GM23338 (cell line): ENCODE measurements at regions not wholly inside any gene's neighbourhood (a gene's known extent, or its start where the extent isn't known, plus 50 kb on each side); places are given as distances from the start of the nearest gene placed in this dataset.
"Not testable (repeated sequence)": the region's sequence is repeated elsewhere in the genome, so short reads cannot be mapped to it uniquely, and the experiment has no call there.

Experiments used
- ATAC-seq: fragments of 200-7000 bp; cut with Tn5 transposase; 3 replicates; pipeline ENCODE4 v1.9.1; 2020
- DNase-seq: peaks from one replicate; pipeline ENCODE4 v3.0.0-alpha.2; 2015; ENCODE audit warnings: low spot score
- H2AFZ ChIP-seq: fragments of 200-600 bp; sonication (generic); 2 replicates; pipeline ENCODE4 v1.8.0; 2016; ENCODE audit warnings: antibody characterized with exemption, mild to moderate bottlenecking, moderate library complexity
- H3F3A ChIP-seq: fragments of 200-600 bp; sonication (generic); replicated peaks from 2 replicates; pipeline ENCODE4 v1.8.0; 2017; ENCODE audit warnings: antibody characterized with exemption, mixed run types, low read depth
- H3K27ac ChIP-seq: fragments of 200-600 bp; sonication (generic); 2 replicates; pipeline ENCODE4 v1.6.1; 2016; ENCODE audit warnings: low read depth
- H3K27me3 ChIP-seq: fragments of 200-600 bp; sonication (generic); 2 replicates; pipeline ENCODE4 v1.8.0; 2016; ENCODE audit warnings: mild to moderate bottlenecking, mixed run types, moderate library complexity; ENCODE audit not compliant: insufficient read depth
- H3K36me3 ChIP-seq: fragments of 200-600 bp; sonication (generic); 2 replicates; pipeline ENCODE4 v1.8.0; 2016; ENCODE audit warnings: mild to moderate bottlenecking; ENCODE audit not compliant: insufficient read depth
- H3K4me1 ChIP-seq: fragments of 200-600 bp; sonication (generic); 2 replicates; pipeline ENCODE4 v1.8.0; 2016; ENCODE audit warnings: mild to moderate bottlenecking, moderate library complexity; ENCODE audit not compliant: insufficient read depth
- H3K4me2 ChIP-seq: fragments of 200-600 bp; sonication (generic); 2 replicates; pipeline ENCODE4 v1.7.1; 2017; ENCODE audit warnings: mixed run types
- H3K4me3 ChIP-seq: fragments of 200-600 bp; sonication (generic); 2 replicates; pipeline ENCODE4 v1.6.1; 2016; ENCODE audit warnings: mixed run types
- H3K79me2 ChIP-seq: fragments of 200-600 bp; sonication (generic); replicated peaks from 2 replicates; pipeline ENCODE4 v1.8.0; 2017; ENCODE audit warnings: mild to moderate bottlenecking; ENCODE audit not compliant: insufficient read depth
- H3K9me2 ChIP-seq: fragments of 200-600 bp; sonication (generic); 2 replicates; pipeline ENCODE4 v1.8.0; 2017; ENCODE audit not compliant: insufficient read depth
- H4K20me1 ChIP-seq: fragments of 200-600 bp; sonication (generic); replicated peaks from 2 replicates; pipeline ENCODE4 v1.8.0; 2017; ENCODE audit warnings: mild to moderate bottlenecking; ENCODE audit not compliant: insufficient read depth
- H3K27ac Mint-ChIP-seq: 2 replicates; pipeline ENCODE4 v1.8.0; 2020; ENCODE audit warnings: inconsistent platforms, mild to moderate bottlenecking, moderate library complexity, mixed read lengths
- H3K27me3 Mint-ChIP-seq: 3 replicates; pipeline ENCODE4 v1.8.0; 2022; ENCODE audit warnings: low read depth, mild to moderate bottlenecking, moderate library complexity, mixed read lengths, inconsistent platforms; ENCODE audit not compliant: insufficient read depth, poor library complexity
- H3K36me3 Mint-ChIP-seq: 3 replicates; pipeline ENCODE4 v1.8.0; 2021; ENCODE audit warnings: low read depth, mild to moderate bottlenecking, inconsistent platforms, moderate library complexity, mixed read lengths
- H3K4me1 Mint-ChIP-seq: 3 replicates; pipeline ENCODE4 v1.8.0; 2020; ENCODE audit warnings: mild to moderate bottlenecking, inconsistent platforms, mixed read lengths
- H3K4me3 Mint-ChIP-seq: 3 replicates; pipeline ENCODE4 v1.8.0; 2021; ENCODE audit warnings: moderate library complexity, mild to moderate bottlenecking, inconsistent platforms, mixed read lengths
- H3K9me3 Mint-ChIP-seq: 3 replicates; pipeline ENCODE4 v1.8.0; 2020; ENCODE audit warnings: moderate library complexity, mild to moderate bottlenecking, inconsistent platforms, mixed read lengths
- CREB1 ChIP-seq: fragments of 250-450 bp; sonication (Bioruptor Pico); IDR thresholded peaks from 2 replicates; pipeline ENCODE4 v1.5.0; 2020; ENCODE audit warnings: low read depth, mild to moderate bottlenecking, moderate library complexity
- EZH2 ChIP-seq: fragments of 200-600 bp; sonication (generic); IDR thresholded peaks from one replicate; pipeline ENCODE4 v1.8.0; 2017; ENCODE audit warnings: antibody characterized with exemption, mild to moderate bottlenecking, low read depth; ENCODE audit not compliant: unreplicated experiment
- EZH2phosphoT487 ChIP-seq: fragments of 200-600 bp; sonication (generic); IDR thresholded peaks from one replicate; pipeline ENCODE4 v1.8.1; 2018; ENCODE audit warnings: antibody characterized with exemption; ENCODE audit not compliant: unreplicated experiment
- NANOG ChIP-seq: IDR thresholded peaks from 2 replicates; pipeline ENCODE4 v1.6.1; 2016; ENCODE audit warnings: antibody characterized with exemption, borderline replicate concordance
- POLR2AphosphoS5 ChIP-seq: IDR thresholded peaks from 2 replicates; pipeline ENCODE4 v1.6.1; 2016; ENCODE audit warnings: antibody characterized with exemption, low read depth
- STAT1 ChIP-seq: IDR thresholded peaks from one replicate; pipeline ENCODE4 v1.6.1; 2016; ENCODE audit warnings: antibody characterized with exemption; ENCODE audit not compliant: unreplicated experiment
- ZNF114 ChIP-seq: fragments of 250-450 bp; sonication (Bioruptor Pico); IDR thresholded peaks from 2 replicates; pipeline ENCODE4 v1.5.0; 2020; ENCODE audit warnings: mild to moderate bottlenecking, moderate library complexity
- ZNF331 ChIP-seq: fragments of 250-450 bp; sonication (Bioruptor Pico); IDR thresholded peaks from 2 replicates; pipeline ENCODE4 v1.5.0; 2020; ENCODE audit warnings: low read depth, mild to moderate bottlenecking, moderate library complexity
- TF ChIP-seq, protein P1 (sequence below), 2 experiments: fragments of 200-600 bp in 1 of 2; sonication (generic) in 1 of 2; conservative IDR thresholded peaks; 2 replicates each; pipeline versions ENCODE4 v1.5.1 to v1.6.1; 2016 to 2017; ENCODE audit warnings: antibody characterized with exemption in 2 of 2, low read depth in 2 of 2, mild to moderate bottlenecking in 2 of 2, moderate library complexity in 1 of 2
- TF ChIP-seq, protein P2 (sequence below): IDR thresholded peaks from 2 replicates; pipeline ENCODE4 v1.6.1; 2016; ENCODE audit warnings: antibody characterized with exemption
- TF ChIP-seq, protein P3 (sequence below): fragments of 250-450 bp; sonication (Bioruptor Pico); IDR thresholded peaks from 2 replicates; pipeline ENCODE4 v1.5.0; 2020; ENCODE audit warnings: mild to moderate bottlenecking, moderate library complexity

DNA sequence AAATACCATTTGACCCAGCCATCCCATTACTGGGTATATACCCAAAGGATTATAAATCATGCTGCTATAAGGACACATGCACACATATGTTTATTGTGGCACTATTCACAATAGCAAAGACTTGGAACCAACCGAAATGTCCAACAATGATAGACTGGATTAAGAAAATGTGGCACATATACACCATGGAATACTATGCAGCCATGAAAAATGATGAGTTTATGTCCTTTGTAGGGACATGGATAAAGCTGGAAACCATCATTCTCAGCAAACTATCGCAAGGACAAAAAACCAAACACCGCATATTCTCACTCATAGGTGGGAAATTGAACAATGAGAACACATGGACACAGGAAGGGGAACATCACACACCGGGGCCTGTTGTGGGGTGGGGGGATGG lies 362.0 kb upstream of the GRM7 start:
- not testable (repeated sequence) for H3K4me1 Mint-ChIP-seq, H2AFZ ChIP-seq, H3K27ac ChIP-seq, H3K79me2 ChIP-seq, H3K4me1 ChIP-seq, H3K27me3 ChIP-seq, H4K20me1 ChIP-seq, ATAC-seq, H3K4me3 ChIP-seq, H3K27ac Mint-ChIP-seq, H3K36me3 ChIP-seq, H3K4me2 ChIP-seq, H3K9me2 ChIP-seq, H3K27me3 Mint-ChIP-seq, H3K4me3 Mint-ChIP-seq, H3F3A ChIP-seq, DNase-seq
- Mint-ChIP-seq H3K9me3 (peaks cover 84% of the 10 kb centered on the region), H3K36me3 (peaks cover 36% of the 10 kb centered on the region; the same call in 2 of the 3 replicates)

DNA sequence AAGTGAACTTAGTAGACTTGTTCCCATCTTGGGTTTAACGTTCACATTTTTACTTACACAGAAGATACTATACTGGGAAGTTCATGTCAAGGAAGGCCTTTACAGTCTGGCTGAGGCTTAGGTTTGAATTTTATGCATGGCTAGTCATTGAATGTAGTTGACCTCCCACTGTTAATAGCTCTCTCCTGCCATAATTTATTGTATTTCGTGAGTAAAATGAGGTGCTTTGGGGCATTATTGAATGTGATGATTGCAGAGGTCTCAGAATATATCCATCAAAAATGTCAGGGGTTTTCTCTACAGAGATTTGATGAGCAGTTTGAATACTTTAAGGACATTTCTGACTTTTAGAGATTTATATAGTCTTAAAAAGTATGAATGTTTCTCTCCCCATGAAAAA lies 356.6 kb upstream of the GRM7 start:
- Mint-ChIP-seq H3K9me3 (peaks cover 77% of the 10 kb centered on the region), H3K36me3 (peaks cover 22% of the 10 kb centered on the region; the same call in 2 of the 3 replicates), H3K4me1 (peaks cover 7% of the 10 kb centered on the region; the same call in 2 of the 3 replicates), H3K4me3 (no peak overlapping the region), H3K27ac (no peak overlapping the region), H3K27me3 (peaks cover 1% of the 10 kb centered on the region)
- H3K4me2 ChIP-seq, result no peak overlapping the region
- H3K36me3 ChIP-seq, result peaks cover 3% of the 10 kb centered on the region; the same call in 1 of the 2 replicates
- H3K4me1 ChIP-seq, result no peaks in the 10 kb centered on the region
- H4K20me1 ChIP-seq, result no peaks in the 10 kb centered on the region
- no peaks in the 10 kb centered on the region for H3K27me3 ChIP-seq
- no peak overlapping the region for H2AFZ ChIP-seq
- no peaks in the 10 kb centered on the region for H3F3A ChIP-seq
- H3K9me2 ChIP-seq, result no peaks in the 10 kb centered on the region
- H3K79me2 ChIP-seq, result no peaks in the 10 kb centered on the region
- H3K27ac ChIP-seq, result no peak overlapping the region
- no peak for ATAC-seq
- DNase-seq, result no peak
- no peak overlapping the region; the same call in 1 of the 2 replicates for H3K4me3 ChIP-seq
- TF ChIP-seq ZNF114 (CRISPR knock-in tag) (no peak), ZNF331 (CRISPR knock-in tag) (no peak), CREB1 (CRISPR knock-in tag) (no peak), EZH2 (no peak), NANOG (no peak), STAT1 (no peak), EZH2phosphoT487 (no peak), POLR2AphosphoS5 (no peak)
- TF ChIP-seq, protein P1, sequence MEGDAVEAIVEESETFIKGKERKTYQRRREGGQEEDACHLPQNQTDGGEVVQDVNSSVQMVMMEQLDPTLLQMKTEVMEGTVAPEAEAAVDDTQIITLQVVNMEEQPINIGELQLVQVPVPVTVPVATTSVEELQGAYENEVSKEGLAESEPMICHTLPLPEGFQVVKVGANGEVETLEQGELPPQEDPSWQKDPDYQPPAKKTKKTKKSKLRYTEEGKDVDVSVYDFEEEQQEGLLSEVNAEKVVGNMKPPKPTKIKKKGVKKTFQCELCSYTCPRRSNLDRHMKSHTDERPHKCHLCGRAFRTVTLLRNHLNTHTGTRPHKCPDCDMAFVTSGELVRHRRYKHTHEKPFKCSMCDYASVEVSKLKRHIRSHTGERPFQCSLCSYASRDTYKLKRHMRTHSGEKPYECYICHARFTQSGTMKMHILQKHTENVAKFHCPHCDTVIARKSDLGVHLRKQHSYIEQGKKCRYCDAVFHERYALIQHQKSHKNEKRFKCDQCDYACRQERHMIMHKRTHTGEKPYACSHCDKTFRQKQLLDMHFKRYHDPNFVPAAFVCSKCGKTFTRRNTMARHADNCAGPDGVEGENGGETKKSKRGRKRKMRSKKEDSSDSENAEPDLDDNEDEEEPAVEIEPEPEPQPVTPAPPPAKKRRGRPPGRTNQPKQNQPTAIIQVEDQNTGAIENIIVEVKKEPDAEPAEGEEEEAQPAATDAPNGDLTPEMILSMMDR (conservative IDR thresholded peaks at IDR 0.05; ENCODE audit: low read depth in 2 of 2), result no peak
- TF ChIP-seq, protein P2, sequence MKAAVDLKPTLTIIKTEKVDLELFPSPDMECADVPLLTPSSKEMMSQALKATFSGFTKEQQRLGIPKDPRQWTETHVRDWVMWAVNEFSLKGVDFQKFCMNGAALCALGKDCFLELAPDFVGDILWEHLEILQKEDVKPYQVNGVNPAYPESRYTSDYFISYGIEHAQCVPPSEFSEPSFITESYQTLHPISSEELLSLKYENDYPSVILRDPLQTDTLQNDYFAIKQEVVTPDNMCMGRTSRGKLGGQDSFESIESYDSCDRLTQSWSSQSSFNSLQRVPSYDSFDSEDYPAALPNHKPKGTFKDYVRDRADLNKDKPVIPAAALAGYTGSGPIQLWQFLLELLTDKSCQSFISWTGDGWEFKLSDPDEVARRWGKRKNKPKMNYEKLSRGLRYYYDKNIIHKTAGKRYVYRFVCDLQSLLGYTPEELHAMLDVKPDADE, result no peak
- TF ChIP-seq, protein P3, sequence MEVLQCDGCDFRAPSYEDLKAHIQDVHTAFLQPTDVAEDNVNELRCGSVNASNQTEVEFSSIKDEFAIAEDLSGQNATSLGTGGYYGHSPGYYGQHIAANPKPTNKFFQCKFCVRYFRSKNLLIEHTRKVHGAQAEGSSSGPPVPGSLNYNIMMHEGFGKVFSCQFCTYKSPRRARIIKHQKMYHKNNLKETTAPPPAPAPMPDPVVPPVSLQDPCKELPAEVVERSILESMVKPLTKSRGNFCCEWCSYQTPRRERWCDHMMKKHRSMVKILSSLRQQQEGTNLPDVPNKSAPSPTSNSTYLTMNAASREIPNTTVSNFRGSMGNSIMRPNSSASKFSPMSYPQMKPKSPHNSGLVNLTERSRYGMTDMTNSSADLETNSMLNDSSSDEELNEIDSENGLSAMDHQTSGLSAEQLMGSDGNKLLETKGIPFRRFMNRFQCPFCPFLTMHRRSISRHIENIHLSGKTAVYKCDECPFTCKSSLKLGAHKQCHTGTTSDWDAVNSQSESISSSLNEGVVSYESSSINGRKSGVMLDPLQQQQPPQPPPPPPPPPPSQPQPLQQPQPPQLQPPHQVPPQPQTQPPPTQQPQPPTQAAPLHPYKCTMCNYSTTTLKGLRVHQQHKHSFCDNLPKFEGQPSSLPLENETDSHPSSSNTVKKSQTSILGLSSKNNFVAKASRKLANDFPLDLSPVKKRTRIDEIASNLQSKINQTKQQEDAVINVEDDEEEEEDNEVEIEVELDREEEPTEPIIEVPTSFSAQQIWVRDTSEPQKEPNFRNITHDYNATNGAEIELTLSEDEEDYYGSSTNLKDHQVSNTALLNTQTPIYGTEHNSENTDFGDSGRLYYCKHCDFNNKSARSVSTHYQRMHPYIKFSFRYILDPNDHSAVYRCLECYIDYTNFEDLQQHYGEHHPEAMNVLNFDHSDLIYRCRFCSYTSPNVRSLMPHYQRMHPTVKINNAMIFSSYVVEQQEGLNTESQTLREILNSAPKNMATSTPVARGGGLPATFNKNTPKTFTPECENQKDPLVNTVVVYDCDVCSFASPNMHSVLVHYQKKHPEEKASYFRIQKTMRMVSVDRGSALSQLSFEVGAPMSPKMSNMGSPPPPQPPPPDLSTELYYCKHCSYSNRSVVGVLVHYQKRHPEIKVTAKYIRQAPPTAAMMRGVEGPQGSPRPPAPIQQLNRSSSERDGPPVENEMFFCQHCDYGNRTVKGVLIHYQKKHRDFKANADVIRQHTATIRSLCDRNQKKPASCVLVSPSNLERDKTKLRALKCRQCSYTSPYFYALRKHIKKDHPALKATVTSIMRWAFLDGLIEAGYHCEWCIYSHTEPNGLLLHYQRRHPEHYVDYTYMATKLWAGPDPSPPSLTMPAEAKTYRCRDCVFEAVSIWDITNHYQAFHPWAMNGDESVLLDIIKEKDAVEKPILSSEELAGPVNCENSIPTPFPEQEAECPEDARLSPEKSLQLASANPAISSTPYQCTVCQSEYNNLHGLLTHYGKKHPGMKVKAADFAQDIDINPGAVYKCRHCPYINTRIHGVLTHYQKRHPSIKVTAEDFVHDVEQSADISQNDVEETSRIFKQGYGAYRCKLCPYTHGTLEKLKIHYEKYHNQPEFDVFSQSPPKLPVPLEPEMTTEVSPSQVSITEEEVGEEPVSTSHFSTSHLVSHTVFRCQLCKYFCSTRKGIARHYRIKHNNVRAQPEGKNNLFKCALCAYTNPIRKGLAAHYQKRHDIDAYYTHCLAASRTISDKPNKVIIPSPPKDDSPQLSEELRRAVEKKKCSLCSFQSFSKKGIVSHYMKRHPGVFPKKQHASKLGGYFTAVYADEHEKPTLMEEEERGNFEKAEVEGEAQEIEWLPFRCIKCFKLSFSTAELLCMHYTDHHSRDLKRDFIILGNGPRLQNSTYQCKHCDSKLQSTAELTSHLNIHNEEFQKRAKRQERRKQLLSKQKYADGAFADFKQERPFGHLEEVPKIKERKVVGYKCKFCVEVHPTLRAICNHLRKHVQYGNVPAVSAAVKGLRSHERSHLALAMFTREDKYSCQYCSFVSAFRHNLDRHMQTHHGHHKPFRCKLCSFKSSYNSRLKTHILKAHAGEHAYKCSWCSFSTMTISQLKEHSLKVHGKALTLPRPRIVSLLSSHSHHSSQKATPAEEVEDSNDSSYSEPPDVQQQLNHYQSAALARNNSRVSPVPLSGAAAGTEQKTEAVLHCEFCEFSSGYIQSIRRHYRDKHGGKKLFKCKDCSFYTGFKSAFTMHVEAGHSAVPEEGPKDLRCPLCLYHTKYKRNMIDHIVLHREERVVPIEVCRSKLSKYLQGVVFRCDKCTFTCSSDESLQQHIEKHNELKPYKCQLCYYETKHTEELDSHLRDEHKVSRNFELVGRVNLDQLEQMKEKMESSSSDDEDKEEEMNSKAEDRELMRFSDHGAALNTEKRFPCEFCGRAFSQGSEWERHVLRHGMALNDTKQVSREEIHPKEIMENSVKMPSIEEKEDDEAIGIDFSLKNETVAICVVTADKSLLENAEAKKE (CRISPR knock-in tag), result no peak
